ENCODE measurements at regions not wholly inside any gene's neighbourhood (a gene's known extent, or its start where the extent isn't known, plus 50 kb on each side); places are given as distances from the start of the nearest gene placed in this dataset.

GRCh38 chr11:23284631-23285030 is 424.4 kb upstream of the CCDC179 start:
- H3K27ac ChIP-seq (ENCODE audit: low read length): no peak overlapping the region
- H4K20me1 ChIP-seq (ENCODE audit: insufficient read depth, low read length): no peaks in the 10 kb centered on the region
- no peak for TF ChIP-seq EZH2 (optimal IDR thresholded peaks at IDR 0.05; ENCODE audit: low read depth, low read length)
- no peak for TF ChIP-seq EZH2phosphoT487 (IDR thresholded peaks at IDR 0.05; ENCODE audit: low read length)
- TF ChIP-seq CTCF (IDR thresholded peaks at IDR 0.05; ENCODE audit: low read length): no peak
- no peaks in the 10 kb centered on the region for H3K9me2 ChIP-seq (replicated peaks; ENCODE audit: insufficient read depth, low read length)
- H3K4me1 ChIP-seq (ENCODE audit: low read length): no peaks in the 10 kb centered on the region
- no peak overlapping the region for H3K4me3 ChIP-seq (ENCODE audit: low read length)
- no peak overlapping the region for H2AFZ ChIP-seq (ENCODE audit: low read length)
- no peak overlapping the region for H3K9ac ChIP-seq (ENCODE audit: low read length)
- DNase-seq: no peak
- H3K9me3 ChIP-seq (replicated peaks; ENCODE audit: insufficient read depth, low read length): no peaks in the 10 kb centered on the region
- no peak overlapping the region for H3K4me2 ChIP-seq (ENCODE audit: low read depth, low read length)
- H3K27me3 ChIP-seq (replicated peaks; ENCODE audit: insufficient read depth, low read length): no peaks in the 10 kb centered on the region
- no peaks in the 10 kb centered on the region for H3K79me2 ChIP-seq (ENCODE audit: low read length)
- no peaks in the 10 kb centered on the region for H3K36me3 ChIP-seq (replicated peaks; ENCODE audit: insufficient read depth, low read length)
- H3F3A ChIP-seq (ENCODE audit: insufficient read depth, low read length): no peaks in the 10 kb centered on the region

GRCh38 chr11:23288003-23288783 is 427.9 kb upstream of the CCDC179 start:
- Histone ChIP-seq H3F3A (ENCODE audit: insufficient read depth, low read length) (no peaks in the 10 kb centered on the region), H4K20me1 (ENCODE audit: insufficient read depth, low read length) (no peaks in the 10 kb centered on the region), H3K36me3 (replicated peaks; ENCODE audit: insufficient read depth, low read length) (no peaks in the 10 kb centered on the region), H3K9me3 (replicated peaks; ENCODE audit: insufficient read depth, low read length) (no peaks in the 10 kb centered on the region), H3K9me2 (replicated peaks; ENCODE audit: insufficient read depth, low read length) (no peaks in the 10 kb centered on the region), H2AFZ (ENCODE audit: low read length) (no peak overlapping the region), H3K4me2 (ENCODE audit: low read depth, low read length) (no peak overlapping the region), H3K79me2 (ENCODE audit: low read length) (no peaks in the 10 kb centered on the region), H3K4me3 (ENCODE audit: low read length) (no peak overlapping the region), H3K9ac (ENCODE audit: low read length) (no peak overlapping the region), H3K4me1 (ENCODE audit: low read length) (no peaks in the 10 kb centered on the region), H3K27ac (ENCODE audit: low read length) (no peak overlapping the region), H3K27me3 (replicated peaks; ENCODE audit: insufficient read depth, low read length) (no peaks in the 10 kb centered on the region)
- no peak for DNase-seq
- TF ChIP-seq EZH2phosphoT487 (IDR thresholded peaks at IDR 0.05; ENCODE audit: low read length): no peak
- TF ChIP-seq CTCF (IDR thresholded peaks at IDR 0.05; ENCODE audit: low read length): no peak
- no peak for TF ChIP-seq EZH2 (optimal IDR thresholded peaks at IDR 0.05; ENCODE audit: low read depth, low read length)

- Histone ChIP-seq H3K36me3 (replicated peaks; ENCODE audit: insufficient read depth, low read length) (no peaks in the 10 kb centered on the region), H3K9ac (ENCODE audit: low read length) (no peak overlapping the region)
Measured at GRCh38 chr11:23295241-23295640, 435.0 kb upstream of the CCDC179 start.

More at GRCh38 chr11:23295241-23295640, 435.0 kb upstream of the CCDC179 start:
- Histone ChIP-seq H4K20me1 (ENCODE audit: insufficient read depth, low read length) (no peaks in the 10 kb centered on the region), H3K4me2 (ENCODE audit: low read depth, low read length) (no peak overlapping the region), H3K27ac (ENCODE audit: low read length) (no peak overlapping the region), H3K4me3 (ENCODE audit: low read length) (no peak overlapping the region), H3K4me1 (ENCODE audit: low read length) (no peaks in the 10 kb centered on the region), H3F3A (ENCODE audit: insufficient read depth, low read length) (no peaks in the 10 kb centered on the region), H3K27me3 (replicated peaks; ENCODE audit: insufficient read depth, low read length) (no peaks in the 10 kb centered on the region), H2AFZ (ENCODE audit: low read length) (no peak overlapping the region), H3K9me2 (replicated peaks; ENCODE audit: insufficient read depth, low read length) (no peaks in the 10 kb centered on the region), H3K79me2 (ENCODE audit: low read length) (no peaks in the 10 kb centered on the region), H3K9me3 (replicated peaks; ENCODE audit: insufficient read depth, low read length) (no peaks in the 10 kb centered on the region)
- no peak for DNase-seq
- TF ChIP-seq CTCF (IDR thresholded peaks at IDR 0.05; ENCODE audit: low read length): no peak
- TF ChIP-seq EZH2 (optimal IDR thresholded peaks at IDR 0.05; ENCODE audit: low read depth, low read length): no peak
- TF ChIP-seq EZH2phosphoT487 (IDR thresholded peaks at IDR 0.05; ENCODE audit: low read length): no peak

Measured in MM.1S (cell line).